ENCODE measurements at regions not wholly inside any gene's neighbourhood (a gene's known extent, or its start where the extent isn't known, plus 50 kb on each side); places are given as distances from the start of the nearest gene placed in this dataset.
"Not testable (repeated sequence)": the region's sequence is repeated elsewhere in the genome, so short reads cannot be mapped to it uniquely, and the experiment has no call there.

GRCh38 chr11:42422090-42422489 lies 889.7 kb upstream of the API5 start:
- no peak for ATAC-seq
- intact Hi-C loops (cut with micrococcal nuclease; ENCODE audit: unreplicated experiment) (no loop called here), in situ Hi-C loops (cut with HindIII; ENCODE audit: low pct_unique_long_range_greater_than_20kb, low sequenced_read_pairs) (no loop called here)
- CTCF ChIA-PET, result no interaction called here
- Histone ChIP-seq H3K9me3 (ENCODE audit: control insufficient read depth, insufficient read depth, low read depth, low read length) (no peaks in the 10 kb centered on the region), H3K27me3 (ENCODE audit: control insufficient read depth, insufficient read depth, low read length) (no peaks in the 10 kb centered on the region), H3K27ac (ENCODE audit: low read length) (no peak overlapping the region), H3K4me3 (ENCODE audit: low read depth in 2 of 2, low read length in 2 of 2) (no peak overlapping the region), H3K4me1 (ENCODE audit: control insufficient read depth, insufficient read depth, low read length) (no peaks in the 10 kb centered on the region), H3K36me3 (ENCODE audit: control insufficient read depth, insufficient read depth, low read length) (no peaks in the 10 kb centered on the region)
- no TSS peak for BruUV-seq (replicated peaks)
- POLR2A ChIA-PET, result no interaction called here
- TF ChIP-seq POLR2AphosphoS5 (IDR thresholded peaks at IDR 0.05; ENCODE audit: low read depth, low read length), result no peak
- TF ChIP-seq SIN3A (IDR thresholded peaks at IDR 0.05; ENCODE audit: borderline replicate concordance, insufficient read depth, low read depth, low read length), result no peak
- TF ChIP-seq, protein P1, sequence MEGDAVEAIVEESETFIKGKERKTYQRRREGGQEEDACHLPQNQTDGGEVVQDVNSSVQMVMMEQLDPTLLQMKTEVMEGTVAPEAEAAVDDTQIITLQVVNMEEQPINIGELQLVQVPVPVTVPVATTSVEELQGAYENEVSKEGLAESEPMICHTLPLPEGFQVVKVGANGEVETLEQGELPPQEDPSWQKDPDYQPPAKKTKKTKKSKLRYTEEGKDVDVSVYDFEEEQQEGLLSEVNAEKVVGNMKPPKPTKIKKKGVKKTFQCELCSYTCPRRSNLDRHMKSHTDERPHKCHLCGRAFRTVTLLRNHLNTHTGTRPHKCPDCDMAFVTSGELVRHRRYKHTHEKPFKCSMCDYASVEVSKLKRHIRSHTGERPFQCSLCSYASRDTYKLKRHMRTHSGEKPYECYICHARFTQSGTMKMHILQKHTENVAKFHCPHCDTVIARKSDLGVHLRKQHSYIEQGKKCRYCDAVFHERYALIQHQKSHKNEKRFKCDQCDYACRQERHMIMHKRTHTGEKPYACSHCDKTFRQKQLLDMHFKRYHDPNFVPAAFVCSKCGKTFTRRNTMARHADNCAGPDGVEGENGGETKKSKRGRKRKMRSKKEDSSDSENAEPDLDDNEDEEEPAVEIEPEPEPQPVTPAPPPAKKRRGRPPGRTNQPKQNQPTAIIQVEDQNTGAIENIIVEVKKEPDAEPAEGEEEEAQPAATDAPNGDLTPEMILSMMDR (IDR thresholded peaks at IDR 0.05), result no peak
- TF ChIP-seq, protein P2, sequence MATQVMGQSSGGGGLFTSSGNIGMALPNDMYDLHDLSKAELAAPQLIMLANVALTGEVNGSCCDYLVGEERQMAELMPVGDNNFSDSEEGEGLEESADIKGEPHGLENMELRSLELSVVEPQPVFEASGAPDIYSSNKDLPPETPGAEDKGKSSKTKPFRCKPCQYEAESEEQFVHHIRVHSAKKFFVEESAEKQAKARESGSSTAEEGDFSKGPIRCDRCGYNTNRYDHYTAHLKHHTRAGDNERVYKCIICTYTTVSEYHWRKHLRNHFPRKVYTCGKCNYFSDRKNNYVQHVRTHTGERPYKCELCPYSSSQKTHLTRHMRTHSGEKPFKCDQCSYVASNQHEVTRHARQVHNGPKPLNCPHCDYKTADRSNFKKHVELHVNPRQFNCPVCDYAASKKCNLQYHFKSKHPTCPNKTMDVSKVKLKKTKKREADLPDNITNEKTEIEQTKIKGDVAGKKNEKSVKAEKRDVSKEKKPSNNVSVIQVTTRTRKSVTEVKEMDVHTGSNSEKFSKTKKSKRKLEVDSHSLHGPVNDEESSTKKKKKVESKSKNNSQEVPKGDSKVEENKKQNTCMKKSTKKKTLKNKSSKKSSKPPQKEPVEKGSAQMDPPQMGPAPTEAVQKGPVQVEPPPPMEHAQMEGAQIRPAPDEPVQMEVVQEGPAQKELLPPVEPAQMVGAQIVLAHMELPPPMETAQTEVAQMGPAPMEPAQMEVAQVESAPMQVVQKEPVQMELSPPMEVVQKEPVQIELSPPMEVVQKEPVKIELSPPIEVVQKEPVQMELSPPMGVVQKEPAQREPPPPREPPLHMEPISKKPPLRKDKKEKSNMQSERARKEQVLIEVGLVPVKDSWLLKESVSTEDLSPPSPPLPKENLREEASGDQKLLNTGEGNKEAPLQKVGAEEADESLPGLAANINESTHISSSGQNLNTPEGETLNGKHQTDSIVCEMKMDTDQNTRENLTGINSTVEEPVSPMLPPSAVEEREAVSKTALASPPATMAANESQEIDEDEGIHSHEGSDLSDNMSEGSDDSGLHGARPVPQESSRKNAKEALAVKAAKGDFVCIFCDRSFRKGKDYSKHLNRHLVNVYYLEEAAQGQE (IDR thresholded peaks at IDR 0.05; ENCODE audit: insufficient read depth in 1 of 2, low read depth in 2 of 2, low read length in 1 of 2), result no peak
- no peak for TF ChIP-seq TCF7L2 (IDR thresholded peaks at IDR 0.05; ENCODE audit: low read depth, low read length)
- no peak for DNase-seq (ENCODE audit: low read depth, low spot score)

- H3K4me1 ChIP-seq (ENCODE audit: control insufficient read depth, insufficient read depth, low read length); H3K4me3 ChIP-seq (ENCODE audit: low read depth in 2 of 2, low read length in 2 of 2); BruUV-seq (replicated peaks); H3K9me3 ChIP-seq (ENCODE audit: control insufficient read depth, insufficient read depth, low read depth, low read length); H3K27ac ChIP-seq (ENCODE audit: low read length); intact Hi-C loops (cut with micrococcal nuclease; ENCODE audit: unreplicated experiment); POLR2A ChIA-PET; ATAC-seq; DNase-seq (ENCODE audit: low read depth, low spot score); in situ Hi-C loops (cut with HindIII; ENCODE audit: low pct_unique_long_range_greater_than_20kb, low sequenced_read_pairs); CTCF ChIA-PET; H3K27me3 ChIP-seq (ENCODE audit: control insufficient read depth, insufficient read depth, low read length); H3K36me3 ChIP-seq (ENCODE audit: control insufficient read depth, insufficient read depth, low read length): not testable (repeated sequence)
Measured at GRCh38 chr11:42434911-42435310, 876.9 kb upstream of the API5 start.

DNA sequence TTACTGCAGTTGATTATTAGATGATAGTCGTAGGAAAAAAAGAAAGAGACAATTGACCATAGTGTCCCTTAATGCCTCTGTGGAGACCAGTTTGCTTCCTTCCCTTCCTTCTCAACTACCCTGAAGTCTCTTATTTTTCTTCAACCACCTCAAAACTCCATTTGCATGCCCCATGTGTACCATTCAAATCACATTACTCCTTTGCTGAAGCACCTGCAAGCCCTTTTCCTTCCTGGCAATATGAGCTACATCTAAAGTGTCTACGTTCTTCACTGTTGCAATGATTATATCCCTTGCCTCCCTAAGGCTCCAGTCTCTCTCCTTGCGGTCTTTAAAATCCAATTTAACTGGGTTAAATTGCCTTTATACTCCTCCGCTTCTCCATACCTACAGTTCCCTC lies 867.4 kb upstream of the API5 start:
- ChIA-PET CTCF (no interaction called here), POLR2A (no interaction called here)
- H3K27me3 ChIP-seq (ENCODE audit: control insufficient read depth, insufficient read depth, low read length), result no peaks in the 10 kb centered on the region
- no peak overlapping the region for H3K4me3 ChIP-seq (ENCODE audit: low read depth in 2 of 2, low read length in 2 of 2)
- no peaks in the 10 kb centered on the region for H3K4me1 ChIP-seq (ENCODE audit: control insufficient read depth, insufficient read depth, low read length)
- TF ChIP-seq TCF7L2 (IDR thresholded peaks at IDR 0.05; ENCODE audit: low read depth, low read length) (no peak), POLR2AphosphoS5 (IDR thresholded peaks at IDR 0.05; ENCODE audit: low read depth, low read length) (no peak), SIN3A (IDR thresholded peaks at IDR 0.05; ENCODE audit: borderline replicate concordance, insufficient read depth, low read depth, low read length) (no peak)
- TF ChIP-seq, protein P1 (IDR thresholded peaks at IDR 0.05), result no peak
- TF ChIP-seq, protein P2 (IDR thresholded peaks at IDR 0.05; ENCODE audit: insufficient read depth in 1 of 2, low read depth in 2 of 2, low read length in 1 of 2), result no peak
- ATAC-seq (no peak), DNase-seq (ENCODE audit: low read depth, low spot score) (no peak)
- no peak overlapping the region for H3K27ac ChIP-seq (ENCODE audit: low read length)
- H3K9me3 ChIP-seq (ENCODE audit: control insufficient read depth, insufficient read depth, low read depth, low read length), result no peaks in the 10 kb centered on the region
- in situ Hi-C loops (cut with HindIII; ENCODE audit: low pct_unique_long_range_greater_than_20kb, low sequenced_read_pairs), result no loop called here
- intact Hi-C loops (cut with micrococcal nuclease; ENCODE audit: unreplicated experiment), result no loop called here
- BruUV-seq (replicated peaks), result no TSS peak
- H3K36me3 ChIP-seq (ENCODE audit: control insufficient read depth, insufficient read depth, low read length), result no peaks in the 10 kb centered on the region

Measured in Panc1 (cell line).